Nephron progenitor cell (in vitro differentiated cells): ENCODE measurements at regions not wholly inside any gene's neighbourhood (a gene's known extent, or its start where the extent isn't known, plus 50 kb on each side); places are given as distances from the start of the nearest gene placed in this dataset.

Experiments used
- DNase-seq: peaks from one replicate; pipeline ENCODE4 v3.0.0; 2021
- H3K27ac Mint-ChIP-seq: 2 replicates; pipeline ENCODE4 v1.8.0; 2021; ENCODE audit warnings: mild to moderate bottlenecking, moderate library complexity, mixed read lengths
- H3K27me3 Mint-ChIP-seq: 2 replicates; pipeline ENCODE4 v1.8.0; 2021; ENCODE audit warnings: mild to moderate bottlenecking, low read depth, mixed read lengths; ENCODE audit not compliant: poor library complexity
- H3K36me3 Mint-ChIP-seq: 2 replicates; pipeline ENCODE4 v1.8.0; 2021; ENCODE audit warnings: low read depth, mixed read lengths
- H3K4me1 Mint-ChIP-seq: 2 replicates; pipeline ENCODE4 v1.8.0; 2021; ENCODE audit warnings: mixed read lengths
- H3K4me3 Mint-ChIP-seq: 2 replicates; pipeline ENCODE4 v1.8.0; 2021; ENCODE audit warnings: mild to moderate bottlenecking, moderate library complexity, mixed read lengths
- H3K9me3 Mint-ChIP-seq: 2 replicates; pipeline ENCODE4 v1.8.0; 2021; ENCODE audit warnings: mild to moderate bottlenecking, moderate library complexity, mixed read lengths
- CTCF ChIP-seq: fragments of 200-600 bp; sonication (generic); IDR thresholded peaks from 2 replicates; pipeline ENCODE4 v1.5.0; 2021; ENCODE audit warnings: antibody characterized with exemption

GRCh38 chr13:85597790-85598500, 201.3 kb downstream of the SLITRK6 start:
- Mint-ChIP-seq H3K27ac (no peak overlapping the region), H3K4me3 (no peak overlapping the region), H3K27me3 (no peaks in the 10 kb centered on the region), H3K9me3 (peaks cover 8% of the 10 kb centered on the region), H3K4me1 (no peaks in the 10 kb centered on the region), H3K36me3 (no peaks in the 10 kb centered on the region)
- DNase-seq: no peak
- no peak for TF ChIP-seq CTCF

GRCh38 chr13:85592211-85592610, 207.0 kb downstream of the SLITRK6 start:
- peaks cover under 1% of the 10 kb centered on the region for H3K27me3 Mint-ChIP-seq
- no peak overlapping the region for H3K4me3 Mint-ChIP-seq
- no peaks in the 10 kb centered on the region for H3K36me3 Mint-ChIP-seq
- H3K4me1 Mint-ChIP-seq: peaks cover 9% of the 10 kb centered on the region
- peaks cover 8% of the 10 kb centered on the region for H3K9me3 Mint-ChIP-seq
- no peak for TF ChIP-seq CTCF
- DNase-seq: no peak
- no peak overlapping the region for H3K27ac Mint-ChIP-seq

- peaks cover 9% of the 10 kb centered on the region for H3K4me1 Mint-ChIP-seq
- H3K4me3 Mint-ChIP-seq: no peak overlapping the region
- peaks cover 4% of the 10 kb centered on the region for H3K27me3 Mint-ChIP-seq
- no peak for DNase-seq
- H3K9me3 Mint-ChIP-seq: peaks cover 15% of the 10 kb centered on the region
- TF ChIP-seq CTCF: no peak
- peak overlapping the region; percentile 61 for H3K27ac Mint-ChIP-seq
- no peaks in the 10 kb centered on the region for H3K36me3 Mint-ChIP-seq
These were observed 208.8 kb downstream of the SLITRK6 start for GRCh38 chr13:85590231-85590931.

- H3K27ac Mint-ChIP-seq: peak overlapping the region; percentile 91
- H3K4me3 Mint-ChIP-seq: no peak overlapping the region
- no peak for TF ChIP-seq CTCF
- H3K9me3 Mint-ChIP-seq: peaks cover 11% of the 10 kb centered on the region
- DNase-seq: peak; percentile 2
- H3K27me3 Mint-ChIP-seq: peaks cover 4% of the 10 kb centered on the region
- no peaks in the 10 kb centered on the region for H3K36me3 Mint-ChIP-seq
- peaks cover 9% of the 10 kb centered on the region for H3K4me1 Mint-ChIP-seq
These were observed 210.2 kb downstream of the SLITRK6 start for GRCh38 chr13:85589021-85589420.

GRCh38 chr13:85588359-85588758, 210.9 kb downstream of the SLITRK6 start:
- no peak for DNase-seq
- no peaks in the 10 kb centered on the region for H3K36me3 Mint-ChIP-seq
- H3K27me3 Mint-ChIP-seq: peaks cover 4% of the 10 kb centered on the region
- no peak for TF ChIP-seq CTCF
- H3K4me1 Mint-ChIP-seq: peaks cover 9% of the 10 kb centered on the region
- no peak overlapping the region for H3K4me3 Mint-ChIP-seq
- peaks cover 11% of the 10 kb centered on the region for H3K9me3 Mint-ChIP-seq
- no peak overlapping the region for H3K27ac Mint-ChIP-seq
